HG02938 (cell line): ENCODE measurements at regions not wholly inside any gene's neighbourhood (a gene's known extent, or its start where the extent isn't known, plus 50 kb on each side); places are given as distances from the start of the nearest gene placed in this dataset.
"Not testable (repeated sequence)": the region's sequence is repeated elsewhere in the genome, so short reads cannot be mapped to it uniquely, and the experiment has no call there.

Experiments used
- ATAC-seq: cut with Tn5 transposase; IDR thresholded peaks from one replicate; pipeline ENCODE4 v1.9.1; 2021; ENCODE audit warnings: mild to moderate bottlenecking, moderate library complexity; ENCODE audit not compliant: unreplicated experiment

GRCh38 chr1:198963796-198964195 lies 325.0 kb downstream of the PTPRC start:
- not testable (repeated sequence) for ATAC-seq

DNA sequence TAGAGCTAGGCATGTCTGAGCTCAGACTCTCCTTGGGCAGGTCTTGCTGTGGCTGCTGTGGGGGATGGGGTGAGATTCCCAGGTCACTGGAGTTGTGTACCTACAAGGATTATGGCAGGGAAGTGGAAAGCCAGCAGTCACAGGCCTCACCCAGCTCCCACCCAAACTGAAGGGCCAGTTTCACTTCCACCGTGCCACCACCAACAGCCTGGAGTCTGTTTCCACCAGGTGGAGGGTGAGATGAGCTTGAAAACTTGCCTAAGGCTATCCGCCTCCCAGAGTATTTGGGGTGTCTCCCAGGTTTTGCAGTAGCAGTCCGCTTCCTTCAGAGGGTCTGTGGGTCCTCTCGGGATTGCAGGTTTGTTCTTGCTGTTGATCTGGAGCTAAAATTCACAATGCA lies 327.7 kb downstream of the PTPRC start:
- ATAC-seq: no peak

GRCh38 chr1:198967566-198967965 lies 328.7 kb downstream of the PTPRC start:
- no peak for ATAC-seq

- ATAC-seq: no peak
Measured at GRCh38 chr1:198968866-198969265, 330.0 kb downstream of the PTPRC start.

DNA sequence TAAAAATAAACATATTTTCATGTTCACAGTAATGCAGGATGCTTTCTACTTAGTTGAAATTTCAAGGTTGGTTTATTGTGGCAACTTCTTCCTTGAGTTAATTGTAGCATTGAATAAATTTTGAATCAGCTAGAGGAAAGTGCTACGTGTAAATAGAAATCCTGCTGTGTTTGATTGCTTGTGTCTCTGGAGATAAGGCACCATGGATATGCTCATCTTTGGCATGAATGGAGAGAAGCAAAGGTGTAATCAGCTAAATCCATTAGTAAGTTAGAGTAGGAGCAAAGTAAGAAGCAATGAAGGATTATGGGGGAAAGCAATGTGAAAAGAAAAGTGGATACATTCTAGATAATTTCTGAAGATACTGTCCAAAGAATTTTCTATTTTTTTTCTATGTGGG lies 331.1 kb downstream of the PTPRC start:
- no peak for ATAC-seq

GRCh38 chr1:198970916-198971315 lies 332.1 kb downstream of the PTPRC start:
- no peak for ATAC-seq

- no peak for ATAC-seq
Measured at GRCh38 chr1:198977909-198978308, 339.1 kb downstream of the PTPRC start.

- no peak for ATAC-seq
Measured at GRCh38 chr1:198978523-198978922, 339.7 kb downstream of the PTPRC start.

DNA sequence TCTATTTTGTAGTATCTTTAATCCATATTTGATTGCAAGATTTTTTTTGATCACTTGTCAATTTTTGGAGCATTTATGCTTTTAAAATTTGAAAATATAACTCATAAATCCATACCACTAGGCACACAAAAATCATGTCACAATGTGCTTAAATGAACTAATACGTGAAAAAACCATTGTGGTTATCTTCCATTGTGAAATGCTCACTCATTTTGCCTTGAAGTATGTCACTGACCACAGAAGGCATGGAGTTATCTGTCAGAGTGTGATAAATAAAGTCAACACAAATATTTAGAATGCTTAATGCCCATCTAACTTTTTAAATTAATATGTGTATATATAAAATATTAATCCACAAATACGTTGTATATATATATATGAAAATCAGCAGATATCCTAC lies 347.2 kb downstream of the PTPRC start:
- ATAC-seq: no peak

GRCh38 chr1:198986442-198986841 lies 347.6 kb downstream of the PTPRC start:
- ATAC-seq: no peak

GRCh38 chr1:199002661-199003060 lies 363.8 kb downstream of the PTPRC start:
- no peak for ATAC-seq

DNA sequence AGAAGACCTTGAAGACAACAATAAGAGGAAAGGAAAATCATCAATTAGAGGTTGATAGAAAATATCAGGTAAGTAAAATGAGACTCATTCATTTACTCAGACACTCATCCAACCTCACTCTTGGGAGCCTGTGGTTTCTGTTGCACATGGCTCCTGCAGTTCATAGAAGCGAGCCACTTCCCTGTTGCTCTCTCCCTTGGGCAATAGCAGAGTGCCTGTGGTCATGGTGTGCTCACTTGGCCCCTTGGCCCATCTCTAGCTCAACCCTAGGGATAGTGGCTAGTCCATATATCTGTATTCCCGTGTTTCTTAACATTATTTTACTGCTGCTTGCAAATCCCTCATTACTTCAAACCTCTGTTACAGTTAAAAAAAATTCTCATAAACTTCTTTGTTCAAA lies 368.6 kb downstream of the PTPRC start:
- no peak for ATAC-seq

GRCh38 chr1:199009447-199009846 lies 370.6 kb downstream of the PTPRC start:
- ATAC-seq: no peak

DNA sequence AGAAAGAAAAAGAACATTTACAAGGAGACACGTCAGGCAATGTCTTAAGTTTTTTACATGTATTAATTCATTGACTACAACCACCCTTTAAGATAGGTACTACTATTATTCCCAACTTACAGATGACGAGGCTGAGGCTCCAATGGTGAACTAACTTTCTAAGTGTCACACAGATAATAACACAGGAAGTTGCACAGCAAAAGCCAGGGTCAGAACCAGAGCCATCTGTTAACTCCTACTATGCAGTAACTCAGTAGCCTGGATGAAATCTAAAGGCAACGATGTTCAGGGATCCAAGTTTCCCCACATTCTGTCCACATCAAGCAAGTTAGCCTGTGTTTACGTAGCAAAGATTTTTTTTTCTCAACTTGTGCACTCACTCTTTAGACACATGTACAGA lies 371.7 kb downstream of the PTPRC start:
- no peak for ATAC-seq

GRCh38 chr1:199010933-199011332 lies 372.1 kb downstream of the PTPRC start:
- ATAC-seq: no peak

GRCh38 chr1:199015799-199016198 lies 377.0 kb downstream of the PTPRC start:
- no peak for ATAC-seq

DNA sequence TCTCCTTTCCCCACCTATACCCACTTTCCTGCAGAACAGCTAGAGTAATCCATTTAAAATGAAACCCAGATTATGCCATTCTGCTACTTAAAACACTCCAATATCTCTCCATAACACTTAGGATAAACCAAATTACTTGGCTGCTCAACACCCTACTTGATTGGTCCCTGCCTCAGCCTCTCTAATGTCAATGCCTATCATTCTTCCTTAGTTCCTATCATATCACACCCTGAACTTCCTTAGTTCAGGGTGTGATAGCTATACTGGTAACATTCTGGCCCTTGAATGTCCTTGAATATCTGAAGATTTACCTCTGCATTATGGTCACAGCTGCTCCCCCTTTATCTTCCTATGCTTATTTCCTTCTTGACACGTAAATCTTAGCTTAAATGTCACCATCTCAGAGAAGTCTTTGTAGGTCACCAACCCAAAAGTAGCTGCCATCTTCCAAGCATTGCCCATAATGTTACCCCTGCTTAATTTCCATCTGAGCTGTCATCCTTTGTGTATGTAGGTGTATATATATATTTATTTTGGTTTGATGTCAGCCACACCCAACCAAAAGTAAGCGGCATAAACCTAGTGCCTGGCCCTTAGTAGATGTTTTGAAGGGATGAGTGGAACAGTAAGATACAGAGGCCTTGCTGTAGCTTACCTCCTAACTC lies 379.8 kb downstream of the PTPRC start:
- no peak for ATAC-seq

DNA sequence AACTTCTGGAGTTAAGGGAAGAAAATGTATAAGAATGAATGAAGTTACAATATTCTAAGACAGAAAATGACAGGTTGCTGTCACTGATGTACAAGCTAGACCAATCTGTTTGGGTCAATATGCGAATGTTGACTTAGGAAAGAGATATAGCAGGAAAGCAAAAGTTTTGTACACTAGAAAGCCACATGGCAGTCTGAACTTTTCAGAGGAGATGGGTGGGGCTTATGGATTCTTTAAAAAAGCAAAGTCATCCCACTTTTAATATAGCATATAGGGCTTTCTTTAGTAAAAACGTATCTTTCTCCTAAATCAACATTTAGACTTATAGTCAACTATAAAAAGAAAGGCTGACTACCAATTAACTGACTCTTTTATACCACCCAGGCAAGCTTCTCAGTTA lies 381.2 kb downstream of the PTPRC start:
- ATAC-seq: no peak

- no peak for ATAC-seq
Measured at GRCh38 chr1:199020904-199021303, 382.1 kb downstream of the PTPRC start.

GRCh38 chr1:199029401-199029800 lies 390.6 kb downstream of the PTPRC start:
- no peak for ATAC-seq

GRCh38 chr1:199029855-199030254 lies 391.0 kb downstream of the PTPRC start:
- ATAC-seq: no peak

DNA sequence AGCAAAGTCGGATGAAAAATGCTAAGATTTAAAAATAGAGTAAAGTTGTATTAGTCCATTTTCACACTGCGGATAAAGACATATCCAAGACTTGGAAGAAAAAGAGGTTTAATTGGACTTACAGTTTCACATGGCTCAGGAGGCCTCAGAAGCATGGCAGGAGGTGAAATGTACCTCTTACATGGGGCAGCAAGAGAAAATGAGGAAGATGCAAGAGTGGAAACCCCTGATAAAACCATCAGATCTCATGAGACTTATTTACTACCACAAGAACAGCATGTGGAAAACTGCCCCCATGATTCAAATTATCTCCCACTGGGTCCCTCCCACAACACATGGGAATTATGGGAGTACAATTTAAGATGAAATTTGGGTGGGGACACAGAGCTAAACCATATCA lies 391.7 kb downstream of the PTPRC start:
- not testable (repeated sequence) for ATAC-seq

GRCh38 chr1:199031170-199031569 lies 392.3 kb downstream of the PTPRC start:
- ATAC-seq: not testable (repeated sequence)
